OCI-LY7 (cell line): ENCODE measurements at regions not wholly inside any gene's neighbourhood (a gene's known extent, or its start where the extent isn't known, plus 50 kb on each side); places are given as distances from the start of the nearest gene placed in this dataset.

Experiments used
- CTCF ChIP-seq: fragments of 200-600 bp; sonication (generic); conservative IDR thresholded peaks from 2 replicates; pipeline ENCODE4 v1.5.1; 2014; ENCODE audit warnings: mild to moderate bottlenecking, antibody characterized with exemption, low read length, moderate library complexity, mixed read lengths
- EZH2phosphoT487 ChIP-seq: fragments of 200-600 bp; sonication (generic); IDR thresholded peaks from 2 replicates; pipeline ENCODE4 v1.6.1; 2018; ENCODE audit warnings: low read depth, borderline replicate concordance, mild to moderate bottlenecking, mixed run types, antibody characterized with exemption, low read length, moderate library complexity, mixed read lengths

- TF ChIP-seq CTCF (no peak), EZH2phosphoT487 (no peak)
Observed at GRCh38 chr10:85124603-85125051, 796.2 kb downstream of the CCSER2 start.
